ENCODE measurements at regions not wholly inside any gene's neighbourhood (a gene's known extent, or its start where the extent isn't known, plus 50 kb on each side); places are given as distances from the start of the nearest gene placed in this dataset.
"Not testable (repeated sequence)": the region's sequence is repeated elsewhere in the genome, so short reads cannot be mapped to it uniquely, and the experiment has no call there.

DNA sequence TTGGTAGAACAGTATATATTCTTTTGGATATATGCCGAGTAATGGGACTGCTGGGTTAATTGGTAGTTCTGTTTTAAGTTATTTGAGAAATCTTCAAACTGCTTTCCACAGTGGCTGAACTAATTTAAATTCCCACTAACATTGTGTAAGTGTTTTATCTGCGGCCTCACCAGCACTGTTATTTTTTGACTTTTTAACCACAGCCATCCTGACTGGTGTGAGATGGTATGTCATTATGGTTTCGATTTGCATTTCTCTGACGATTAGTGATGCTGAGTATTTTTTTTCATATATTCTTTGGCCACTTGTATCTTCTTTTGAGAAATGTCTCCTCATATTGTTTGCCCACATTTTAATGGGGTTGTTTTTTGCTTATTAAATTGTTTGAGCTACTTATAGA, 357.4 kb downstream of the C12orf50 start:
- no peak for DNase-seq

DNA sequence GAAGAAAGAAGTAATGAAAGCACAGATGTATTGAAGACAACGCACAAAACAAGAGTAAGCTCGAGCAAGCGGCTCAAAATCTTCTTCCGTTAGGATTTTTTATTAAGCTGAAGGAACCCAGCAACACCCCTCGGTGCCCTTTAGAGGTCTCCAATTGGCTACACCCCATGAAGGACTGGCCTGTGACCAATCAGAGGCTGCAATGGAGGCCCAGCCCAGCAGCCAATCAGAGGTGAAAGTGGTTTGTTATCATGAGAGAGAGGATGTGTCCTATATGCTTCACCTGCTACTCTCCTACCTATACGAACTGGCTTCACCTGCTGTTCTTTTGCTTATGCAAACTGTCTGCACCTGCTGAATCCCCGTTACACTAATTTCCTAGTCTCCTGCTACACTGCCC, 358.8 kb downstream of the C12orf50 start:
- no peak for DNase-seq

DNA sequence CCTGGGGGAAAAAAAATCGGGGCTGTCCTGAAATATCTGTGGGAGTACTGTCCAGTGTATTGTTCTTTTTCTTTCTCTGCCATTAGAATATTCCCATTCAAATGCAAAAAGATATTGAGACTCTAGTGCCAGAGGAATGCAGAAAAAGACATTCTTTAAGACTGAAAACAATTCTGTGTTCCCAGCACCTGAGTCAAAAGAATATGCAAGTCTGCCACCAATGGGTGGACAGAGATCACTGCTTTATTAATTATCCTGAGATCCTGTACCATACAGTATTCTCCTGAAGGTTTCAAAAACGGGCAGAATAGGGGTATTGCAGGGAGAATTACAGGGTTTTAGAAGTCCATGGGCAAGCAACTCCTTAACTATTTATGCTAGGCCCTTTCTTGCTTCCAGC, 361.8 kb downstream of the C12orf50 start:
- no peak for DNase-seq

GRCh38 chr12:87661786-87662377, 367.3 kb downstream of the C12orf50 start:
- DNase-seq: no peak

DNA sequence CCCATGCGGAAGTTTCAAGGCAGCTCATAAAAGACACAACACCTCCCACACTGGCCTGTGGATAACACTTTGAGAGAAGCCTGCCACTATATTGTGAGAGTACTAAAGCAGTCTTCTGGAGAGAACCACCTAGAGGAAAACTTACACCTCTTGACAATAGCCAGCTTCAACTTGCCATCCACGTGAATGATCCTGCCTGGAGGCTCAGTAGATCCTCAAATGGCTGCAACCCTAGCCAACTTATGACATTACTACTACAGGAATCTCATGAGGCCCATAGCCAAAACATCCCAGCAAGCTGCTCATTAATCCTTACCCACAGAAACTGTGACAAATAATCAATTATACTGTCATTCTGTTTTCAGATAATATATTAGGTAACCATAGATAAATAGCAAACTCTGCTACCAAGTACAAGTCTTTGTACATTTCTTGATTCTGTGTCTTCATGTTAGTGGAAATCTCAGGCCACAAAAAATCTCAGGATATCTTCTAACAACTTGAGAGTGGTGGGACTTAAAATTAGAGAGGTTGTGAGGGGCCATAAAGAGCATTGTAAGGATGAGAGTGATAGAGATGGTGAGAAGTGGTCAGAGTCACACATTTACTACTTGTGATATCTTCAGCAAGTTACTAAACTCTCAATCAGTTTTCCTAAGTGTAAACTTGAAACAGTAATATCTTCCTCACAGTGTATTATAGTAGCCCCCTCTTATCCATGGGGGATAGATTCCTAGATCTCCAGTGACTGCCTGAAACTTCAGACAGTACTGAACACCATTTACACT, 368.0 kb downstream of the C12orf50 start:
- DNase-seq: no peak

GRCh38 chr12:87660291-87660690, 368.9 kb downstream of the C12orf50 start:
- DNase-seq: no peak

DNA sequence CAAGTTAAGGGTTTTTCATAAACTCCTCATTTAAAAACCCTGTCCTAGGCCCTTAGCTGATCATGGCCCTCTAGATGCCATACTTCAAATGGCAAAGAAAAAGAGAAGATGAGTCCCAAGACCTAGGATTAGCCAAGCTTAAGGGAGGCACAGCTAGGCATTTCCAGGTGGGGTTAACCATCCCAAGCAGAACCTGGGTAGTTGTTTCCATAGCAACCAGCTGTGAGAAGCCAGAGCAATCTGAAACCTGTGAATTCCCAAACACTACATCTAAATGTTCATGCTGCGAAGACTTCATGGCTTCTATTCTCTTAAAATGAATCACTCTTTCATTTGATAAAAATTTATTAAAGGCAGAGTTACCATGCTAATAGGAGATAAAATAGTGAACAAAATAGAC, 372.9 kb downstream of the C12orf50 start:
- DNase-seq: no peak

GRCh38 chr12:87651670-87652425, 377.4 kb downstream of the C12orf50 start:
- no peak for DNase-seq

- DNase-seq: no peak
Measured at GRCh38 chr12:87642245-87642644, 387.0 kb downstream of the C12orf50 start.

DNA sequence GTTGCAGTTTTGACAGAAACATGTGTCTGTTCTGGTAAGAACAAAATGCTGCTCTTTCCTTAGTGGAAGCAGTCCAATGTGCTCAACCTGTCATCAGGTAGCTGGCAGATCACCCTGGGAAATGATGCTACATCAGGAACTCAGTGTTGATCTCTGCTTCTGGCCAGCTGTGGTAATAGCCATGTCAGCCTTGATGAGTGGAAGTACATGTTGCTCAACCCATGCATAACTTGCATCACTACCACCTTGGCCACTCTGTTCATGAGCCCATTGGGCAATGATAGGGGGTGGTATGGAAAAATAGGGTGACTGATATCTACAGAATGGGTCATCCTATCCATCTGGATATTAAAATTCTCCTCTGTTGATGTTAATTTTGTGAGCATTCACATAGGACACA, 411.0 kb downstream of the C12orf50 start:
- no peak for DNase-seq

DNA sequence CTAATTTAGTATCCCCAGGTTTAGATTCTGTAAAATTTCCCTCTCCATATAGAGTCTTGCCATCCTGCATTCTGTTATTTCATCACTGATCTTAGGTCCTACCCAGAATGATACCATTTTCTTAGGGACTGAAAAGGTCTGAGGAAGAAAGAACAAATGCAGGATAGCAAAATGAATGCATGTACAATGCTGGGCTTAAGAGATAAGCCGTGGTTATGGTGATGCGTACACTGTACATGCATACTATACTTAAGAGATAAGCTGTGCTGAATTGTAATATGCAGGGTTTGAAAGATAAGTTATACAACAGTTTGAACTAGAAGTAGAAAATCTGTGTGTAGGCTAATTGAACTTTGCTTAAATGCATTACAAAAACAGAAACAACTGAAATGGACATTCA, 416.2 kb downstream of the C12orf50 start:
- no peak for DNase-seq

DNA sequence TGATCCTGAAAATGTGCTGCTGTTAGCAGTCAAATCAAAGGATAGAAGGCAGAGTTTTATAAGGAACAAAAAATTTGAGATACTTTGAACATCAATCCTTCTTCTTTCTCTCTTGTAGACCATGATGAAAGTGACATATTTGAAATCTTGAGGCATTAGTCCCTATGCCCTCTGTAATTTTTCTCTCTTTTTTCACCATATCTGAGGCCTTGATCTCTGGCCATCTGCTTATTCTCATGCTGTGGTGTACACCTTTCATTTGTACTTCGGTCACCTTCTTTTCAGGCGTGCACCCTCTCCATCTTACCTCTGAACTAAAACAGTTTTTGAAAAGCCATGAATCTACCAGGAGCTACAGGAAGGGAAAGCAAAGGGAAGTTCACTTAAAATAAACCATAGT, 420.9 kb downstream of the C12orf50 start:
- no peak for DNase-seq

GRCh38 chr12:87603727-87604126, 425.5 kb downstream of the C12orf50 start:
- no peak for DNase-seq

GRCh38 chr12:87599459-87599858, 429.7 kb downstream of the C12orf50 start:
- no peak for DNase-seq

DNA sequence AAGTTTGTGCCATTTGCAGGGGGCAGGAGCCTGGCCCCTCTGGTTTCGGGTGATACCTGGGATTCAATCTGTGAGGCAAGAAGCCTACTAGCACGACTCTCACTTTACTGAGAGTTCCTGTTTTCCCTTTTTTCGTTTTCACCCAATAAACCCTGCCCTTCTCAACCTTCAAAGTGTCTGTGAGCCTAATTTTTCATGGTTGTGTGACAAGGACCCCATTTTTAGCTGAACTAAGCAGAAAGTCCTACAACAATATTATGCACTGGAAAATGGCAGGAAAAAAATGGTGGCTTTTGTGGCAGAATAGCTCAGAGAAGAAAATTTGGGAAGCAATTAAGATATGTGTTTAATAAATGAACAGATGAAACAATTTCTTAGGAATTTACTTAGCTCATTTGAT, 432.1 kb downstream of the C12orf50 start:
- no peak for DNase-seq

GRCh38 chr12:87596636-87597035, 432.6 kb downstream of the C12orf50 start:
- no peak for DNase-seq

- no peak for DNase-seq
Measured at GRCh38 chr12:87596134-87596533, 433.1 kb downstream of the C12orf50 start.

- DNase-seq: no peak
Measured at GRCh38 chr12:87585882-87586557, 443.2 kb downstream of the C12orf50 start.

DNA sequence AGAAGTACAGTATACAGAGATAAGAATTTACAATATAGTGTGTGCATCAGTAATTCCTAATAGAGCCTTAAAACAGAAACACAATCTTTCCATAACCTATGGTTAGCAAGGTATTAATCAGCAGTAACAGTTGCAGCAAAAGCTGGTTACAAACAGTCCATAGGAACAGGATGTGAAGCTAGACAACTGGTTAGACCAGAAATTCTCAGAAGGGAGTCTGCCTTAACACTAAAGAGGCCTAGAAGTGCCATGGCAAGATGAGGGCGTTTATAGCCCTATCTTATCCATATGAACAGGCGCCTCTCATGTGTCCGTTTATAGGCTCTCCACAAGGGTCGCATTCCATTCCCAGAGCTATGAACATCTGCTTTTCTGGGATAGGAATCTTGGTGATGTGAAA, 450.1 kb downstream of the C12orf50 start:
- DNase-seq: not testable (repeated sequence)

GRCh38 chr12:87575906-87576305, 453.3 kb downstream of the C12orf50 start:
- no peak for DNase-seq

DNA sequence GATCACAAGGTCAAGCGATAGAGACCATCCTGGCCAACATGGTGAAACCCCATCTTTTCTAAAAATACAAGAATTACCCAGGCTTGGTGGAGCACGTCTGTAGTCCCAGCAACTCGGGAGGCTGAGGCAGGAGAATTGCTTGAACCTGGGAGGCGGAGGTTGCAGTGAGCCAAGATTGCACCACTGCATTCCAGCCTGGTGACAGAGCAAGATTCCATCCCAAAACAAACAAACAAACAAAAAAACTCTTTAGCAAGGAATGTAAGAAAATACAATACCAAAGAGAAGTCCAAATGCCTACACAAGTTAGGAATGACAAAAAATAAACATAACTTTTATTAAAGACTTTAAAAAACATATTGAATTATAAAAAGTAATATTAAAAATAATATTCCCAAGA, 462.3 kb downstream of the C12orf50 start:
- not testable (repeated sequence) for DNase-seq

- no peak for DNase-seq
Measured at GRCh38 chr12:87556985-87557384, 472.2 kb downstream of the C12orf50 start.

DNA sequence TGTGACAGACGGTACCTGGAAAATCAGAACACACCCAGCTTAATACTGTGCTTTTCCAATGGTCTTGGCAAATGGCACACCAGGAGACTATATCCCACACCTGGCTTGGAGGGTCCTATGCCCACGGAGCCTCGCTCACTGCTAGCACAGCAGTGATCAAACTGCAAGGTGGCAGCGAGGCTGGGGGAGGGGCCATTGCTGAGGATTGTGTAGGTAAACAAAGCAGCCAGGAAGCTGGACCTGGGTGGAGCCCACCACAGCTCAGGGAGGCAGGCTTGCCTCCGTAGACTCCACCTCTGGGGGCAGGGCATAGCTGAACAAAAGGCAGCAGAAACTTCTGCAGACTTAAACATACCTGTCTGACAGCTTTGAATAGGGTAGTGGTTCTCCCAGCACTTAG, 498.0 kb downstream of the C12orf50 start:
- not testable (repeated sequence) for DNase-seq
